IPS DF 19.7 (cell line): ENCODE measurements at regions not wholly inside any gene's neighbourhood (a gene's known extent, or its start where the extent isn't known, plus 50 kb on each side); places are given as distances from the start of the nearest gene placed in this dataset.

Experiments
- DNase-seq: peaks from one replicate; pipeline ENCODE4 v3.0.0-alpha.2; 2013; ENCODE audit warnings: low read depth, low spot score

GRCh38 chr7:124514471-124514870, 251.1 kb downstream of the GPR37 start:
- no peak for DNase-seq

GRCh38 chr7:124497176-124497575, 268.4 kb downstream of the GPR37 start:
- DNase-seq, result no peak

GRCh38 chr7:124489925-124490324, 275.7 kb downstream of the GPR37 start:
- no peak for DNase-seq

GRCh38 chr7:124489082-124489819, 276.3 kb downstream of the GPR37 start:
- DNase-seq, result no peak

GRCh38 chr7:124482229-124482628, 283.4 kb downstream of the GPR37 start:
- DNase-seq, result no peak

GRCh38 chr7:124480821-124481290, 284.7 kb downstream of the GPR37 start:
- no peak for DNase-seq

- no peak for DNase-seq
Observed at GRCh38 chr7:124480036-124480820, 285.4 kb downstream of the GPR37 start.

GRCh38 chr7:124462249-124462648, 303.3 kb downstream of the GPR37 start:
- no peak for DNase-seq

- DNase-seq, result no peak
Observed at GRCh38 chr7:124460555-124460954, 305.0 kb downstream of the GPR37 start.

GRCh38 chr7:124460056-124460450, 305.5 kb downstream of the GPR37 start:
- DNase-seq, result no peak

GRCh38 chr7:124459101-124460055, 306.2 kb downstream of the GPR37 start:
- no peak for DNase-seq

- DNase-seq, result no peak
Observed at GRCh38 chr7:124457841-124458240, 307.8 kb downstream of the GPR37 start.

- DNase-seq, result no peak
Observed at GRCh38 chr7:124456286-124456685, 309.3 kb downstream of the GPR37 start.

- no peak for DNase-seq
Observed at GRCh38 chr7:124452186-124452585, 313.4 kb downstream of the GPR37 start.

- DNase-seq, result no peak
Observed at GRCh38 chr7:124449896-124450295, 315.7 kb downstream of the GPR37 start.

- no peak for DNase-seq
Observed at GRCh38 chr7:124444696-124445480, 320.7 kb downstream of the GPR37 start.

GRCh38 chr7:124443762-124444161, 321.8 kb downstream of the GPR37 start:
- DNase-seq, result no peak

GRCh38 chr7:124440081-124440480, 325.5 kb downstream of the GPR37 start:
- no peak for DNase-seq

- no peak for DNase-seq
Observed at GRCh38 chr7:124432009-124432578, 333.5 kb downstream of the GPR37 start.

GRCh38 chr7:124429923-124430322, 335.7 kb downstream of the GPR37 start:
- DNase-seq, result no peak

- no peak for DNase-seq
Observed at GRCh38 chr7:124428781-124429180, 336.8 kb downstream of the GPR37 start.
